Lung (tissue), 11 donors: ENCODE measurements at regions not wholly inside any gene's neighbourhood (a gene's known extent, or its start where the extent isn't known, plus 50 kb on each side); places are given as distances from the start of the nearest gene placed in this dataset.

Source experiments
- ATAC-seq: fragments of 200-7000 bp; cut with Tn5 transposase; one replicate; pipeline ENCODE4 v1.9.1; 2020; ENCODE audit warnings: moderate number of reproducible peaks; ENCODE audit not compliant: insufficient read depth, low FRiP score
- DNase-seq, 3 donors: peaks; one replicate each; pipeline ENCODE4 v3.0.0-alpha.2; 2013 to 2017
- H3K27ac ChIP-seq, 2 donors: one replicate each; pipeline ENCODE4 v1.5.1; 2013; ENCODE audit warnings: mild to moderate bottlenecking in 2 of 2, moderate library complexity in 2 of 2, control low read depth in 1 of 2, inconsistent platforms in 1 of 2, low read depth in 1 of 2, low read length in 1 of 2
- H3K27me3 ChIP-seq, 3 donors: one replicate each; pipeline ENCODE4 v1.5.1; 2013; ENCODE audit warnings: low read length in 2 of 3; ENCODE audit not compliant: control insufficient read depth in 3 of 3, insufficient read depth in 3 of 3
- H3K36me3 ChIP-seq, 4 donors: one replicate each; pipeline ENCODE4 v1.5.1; 2013; ENCODE audit warnings: low read length in 4 of 4, mild to moderate bottlenecking in 1 of 4, moderate library complexity in 1 of 4; ENCODE audit not compliant: control insufficient read depth in 4 of 4, insufficient read depth in 4 of 4
- H3K4me1 ChIP-seq, 5 donors: one replicate each; pipeline ENCODE4 v1.5.1; 2013; ENCODE audit warnings: low read length in 5 of 5, mild to moderate bottlenecking in 2 of 5, moderate library complexity in 1 of 5; ENCODE audit not compliant: control insufficient read depth in 5 of 5, insufficient read depth in 5 of 5
- H3K4me3 ChIP-seq: one replicate; pipeline ENCODE4 v1.5.1; 2013; ENCODE audit warnings: mild to moderate bottlenecking, control low read depth, moderate library complexity
- H3K9ac ChIP-seq, 2 donors: one replicate each; pipeline ENCODE4 v1.5.1; 2013; ENCODE audit warnings: low read length in 2 of 2, control low read depth in 1 of 2; ENCODE audit not compliant: insufficient read depth in 1 of 2
- H3K9me3 ChIP-seq, 4 donors: one replicate each; pipeline ENCODE4 v1.5.1; 2013; ENCODE audit warnings: low read length in 3 of 4, mild to moderate bottlenecking in 1 of 4, moderate library complexity in 1 of 4; ENCODE audit not compliant: control insufficient read depth in 4 of 4, insufficient read depth in 3 of 4
- CTCF ChIP-seq: IDR thresholded peaks from 2 replicates; pipeline ENCODE4 v1.5.1; 2012; ENCODE audit warnings: mild to moderate bottlenecking; ENCODE audit errors: control extremely low read depth, extremely low read depth
- WGBS, 2 donors: extraction: QIAGEN DNeasy Blood & Tissue Kit; methylation state at CpG; one replicate each; pipeline ENCODE4 v1.1.7; 2013; 5-methylcytosine and 5-hydroxymethylcytosine counted together
- donor health status: control.
- donor health status: control.
- donor health status: Bipolar disorder and iron deficiency.
- donor health status: healthy.
- donor health status: DM: yes; HTN: yes; CAD: no.

- H3K9me3 ChIP-seq, result no peaks in the 10 kb centered on the region
- no peak overlapping the region for H3K9ac ChIP-seq
- no peak for TF ChIP-seq CTCF
- H3K4me3 ChIP-seq, result no peak overlapping the region
- no peaks in the 10 kb centered on the region for H3K36me3 ChIP-seq
- H3K4me1 ChIP-seq, result peaks cover 0 to 2% (median 0%) of the 10 kb centered on the region in 5 donors
- no peaks in the 10 kb centered on the region for H3K27me3 ChIP-seq
- DNase-seq (peak in 1 of 3 donors; percentile 20), ATAC-seq (no peak)
- no peak overlapping the region for H3K27ac ChIP-seq
- WGBS, 2 donors, result 43 to 49% methylated on average over 5 of the region's 5 CpGs
Observed at GRCh38 chr18:56019908-56020307, 431.9 kb upstream of the TCF4 start.

GRCh38 chr18:56019156-56019555 lies 431.2 kb upstream of the TCF4 start:
- no peak for TF ChIP-seq CTCF
- Histone ChIP-seq H3K27ac (no peak overlapping the region), H3K36me3 (no peaks in the 10 kb centered on the region), H3K9me3 (no peaks in the 10 kb centered on the region), H3K9ac (no peak overlapping the region), H3K4me1 (peaks cover 0 to 2% (median 0%) of the 10 kb centered on the region in 5 donors), H3K4me3 (no peak overlapping the region), H3K27me3 (no peaks in the 10 kb centered on the region)
- ATAC-seq, result no peak
- DNase-seq, result no peak
- WGBS, 2 donors, result 32 to 57% methylated on average over 2 of the region's 2 CpGs

- no peaks in the 10 kb centered on the region for H3K27me3 ChIP-seq
- H3K9ac ChIP-seq, result no peak overlapping the region
- no peaks in the 10 kb centered on the region for H3K4me1 ChIP-seq
- DNase-seq (no peak), ATAC-seq (no peak)
- TF ChIP-seq CTCF, result no peak
- H3K9me3 ChIP-seq, result peaks cover 0 to 8% (median 0%) of the 10 kb centered on the region in 4 donors
- H3K4me3 ChIP-seq, result no peak overlapping the region
- no peak overlapping the region for H3K27ac ChIP-seq
- H3K36me3 ChIP-seq, result no peaks in the 10 kb centered on the region
- WGBS, 2 donors, result 76 to 94% methylated on average over 1 of the region's 1 CpG
Observed at GRCh38 chr18:56009411-56009810, 421.4 kb upstream of the TCF4 start.

GRCh38 chr18:56003720-56004088 lies 415.7 kb upstream of the TCF4 start:
- 76 to 82% methylated on average over 5 of the region's 5 CpGs for WGBS, 2 donors
- Histone ChIP-seq H3K9ac (no peak overlapping the region), H3K4me1 (peaks cover 0 to 17% (median under 1%) of the 10 kb centered on the region in 5 donors), H3K27me3 (no peaks in the 10 kb centered on the region), H3K27ac (no peak overlapping the region), H3K36me3 (no peaks in the 10 kb centered on the region), H3K4me3 (no peak overlapping the region), H3K9me3 (no peaks in the 10 kb centered on the region)
- ATAC-seq, result no peak
- no peak for TF ChIP-seq CTCF
- DNase-seq, result no peak
